GM10266 (cell line): ENCODE measurements at regions not wholly inside any gene's neighbourhood (a gene's known extent, or its start where the extent isn't known, plus 50 kb on each side); places are given as distances from the start of the nearest gene placed in this dataset.
A peak's percentile ranks its signal among the peaks of the same experiment; 100 is the strongest.

Experiments
- DNase-seq: peaks from one replicate; pipeline ENCODE4 v3.0.0; 2012; ENCODE audit errors: extremely low spot score
- CTCF ChIP-seq: IDR thresholded peaks from 2 replicates; pipeline ENCODE4 v1.5.1; 2012; ENCODE audit warnings: mild to moderate bottlenecking, low read depth; ENCODE audit not compliant: control insufficient read depth, insufficient read depth; ENCODE audit errors: missing control alignments

- TF ChIP-seq CTCF, result no peak
- no peak for DNase-seq
These were observed 137.5 kb upstream of the MYL2 start for GRCh38 chr12:111057701-111058425.

GRCh38 chr12:111056618-111057521 is 136.5 kb upstream of the MYL2 start:
- no peak for TF ChIP-seq CTCF
- peak; percentile 78 for DNase-seq

- TF ChIP-seq CTCF, result no peak
- DNase-seq, result no peak
These were observed 135.0 kb upstream of the MYL2 start for GRCh38 chr12:111055181-111055880.

GRCh38 chr12:111048991-111049390 is 128.6 kb upstream of the MYL2 start:
- no peak for TF ChIP-seq CTCF
- no peak for DNase-seq

- no peak for TF ChIP-seq CTCF
- DNase-seq, result no peak
These were observed 126.5 kb upstream of the MYL2 start for GRCh38 chr12:111046896-111047295.

GRCh38 chr12:111045941-111046340 is 125.6 kb upstream of the MYL2 start:
- no peak for DNase-seq
- TF ChIP-seq CTCF, result no peak
